HG03571 (cell line): ENCODE measurements at regions not wholly inside any gene's neighbourhood (a gene's known extent, or its start where the extent isn't known, plus 50 kb on each side); places are given as distances from the start of the nearest gene placed in this dataset.

Experiments
- ATAC-seq: cut with Tn5 transposase; IDR thresholded peaks from one replicate; pipeline ENCODE4 v1.9.1; 2021; ENCODE audit not compliant: unreplicated experiment

DNA sequence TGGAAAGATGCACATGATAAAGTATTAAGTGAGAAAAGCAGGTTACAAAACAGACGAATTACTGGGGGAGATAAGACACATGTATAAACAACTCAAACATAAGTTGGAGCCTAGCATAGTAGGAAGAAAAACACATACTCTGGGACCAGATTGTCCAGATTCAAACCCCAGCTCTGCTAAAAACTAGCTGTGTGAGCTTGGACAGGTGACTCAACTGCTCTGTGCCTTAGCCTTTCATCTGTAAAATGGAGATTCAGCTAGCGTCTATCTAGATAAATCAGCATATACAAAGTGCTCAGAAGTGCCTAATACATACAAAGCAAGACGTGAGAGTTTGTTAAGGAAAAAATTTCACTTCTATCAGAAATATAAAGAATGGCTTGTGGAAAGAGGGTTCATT lies 254.0 kb upstream of the POU3F1 start:
- no peak for ATAC-seq

DNA sequence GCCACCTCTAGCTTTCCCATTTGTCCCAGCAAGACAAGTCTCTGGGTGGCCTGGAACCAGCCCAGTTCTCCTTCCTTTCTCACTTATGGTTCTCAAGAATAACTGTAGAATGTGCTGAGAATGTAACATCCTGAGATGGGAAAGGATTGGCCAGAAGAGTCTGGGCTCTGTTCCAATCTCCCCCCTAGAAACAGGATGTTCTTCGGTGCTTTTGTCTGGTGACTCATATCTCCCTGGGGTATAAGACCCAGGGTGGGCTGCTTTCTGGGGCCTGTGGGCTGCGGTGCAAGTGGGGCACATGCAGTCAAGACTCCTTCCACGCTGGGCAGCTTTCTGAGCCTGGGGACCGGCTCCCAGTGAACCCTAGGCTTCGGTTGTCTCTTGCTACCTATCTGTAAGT lies 251.2 kb upstream of the POU3F1 start:
- ATAC-seq, result no peak

DNA sequence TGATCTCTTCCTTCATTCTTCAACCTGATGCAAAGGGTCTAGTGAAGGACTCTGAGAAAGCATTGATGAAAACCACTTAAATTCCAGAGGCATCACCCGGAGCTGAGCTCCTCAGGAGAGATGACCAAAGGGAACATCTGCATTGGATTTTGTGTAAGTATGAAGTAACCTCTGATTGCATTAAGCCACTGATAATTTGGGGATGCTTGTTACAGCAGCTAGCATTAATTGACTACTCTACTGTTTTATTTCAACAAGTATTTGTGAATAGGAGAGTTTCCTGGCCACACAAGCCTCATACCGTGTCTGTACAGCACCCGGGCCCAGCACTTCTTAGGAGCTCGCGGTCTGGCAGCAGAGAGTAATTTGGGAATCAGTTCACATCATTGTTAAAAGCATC lies 250.7 kb upstream of the POU3F1 start:
- no peak for ATAC-seq

DNA sequence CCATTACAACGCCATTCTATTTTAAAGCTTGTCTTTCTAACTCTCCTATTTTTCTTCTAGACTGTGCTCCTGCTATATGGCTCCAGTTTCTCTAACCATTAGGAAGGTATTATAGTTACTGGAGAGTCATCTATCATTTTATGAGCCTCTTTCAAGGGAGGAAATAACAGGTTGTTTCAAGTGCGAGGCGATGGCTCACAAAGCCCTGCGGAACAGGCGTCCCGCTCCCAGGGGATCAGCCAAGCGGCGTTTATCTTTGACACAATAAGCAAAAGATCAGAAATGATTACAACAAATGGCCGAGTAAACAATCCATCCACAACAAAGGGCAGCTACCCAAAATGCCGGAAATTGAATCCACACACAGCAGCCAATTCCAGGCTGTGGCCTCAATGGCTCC lies 249.5 kb upstream of the POU3F1 start:
- ATAC-seq, result no peak

DNA sequence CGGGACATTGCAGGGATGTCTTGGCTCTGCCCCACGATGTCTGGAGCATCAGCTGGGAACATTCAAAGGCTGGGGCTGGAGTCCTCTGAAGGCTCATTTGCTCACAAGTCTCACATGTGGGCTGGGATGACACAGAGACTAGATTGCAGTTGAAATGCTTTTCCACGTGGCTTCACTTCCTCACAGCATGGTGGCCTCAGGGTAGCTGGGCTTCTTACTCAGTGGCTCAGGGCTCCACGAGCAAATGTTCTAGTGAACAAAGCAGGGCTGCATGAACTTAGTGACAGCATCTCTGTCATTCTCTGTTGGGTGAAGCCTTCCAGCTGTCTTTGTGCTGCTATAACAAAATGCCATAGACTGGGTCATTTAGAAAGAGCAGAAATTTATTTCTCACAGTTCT lies 247.0 kb upstream of the POU3F1 start:
- no peak for ATAC-seq

DNA sequence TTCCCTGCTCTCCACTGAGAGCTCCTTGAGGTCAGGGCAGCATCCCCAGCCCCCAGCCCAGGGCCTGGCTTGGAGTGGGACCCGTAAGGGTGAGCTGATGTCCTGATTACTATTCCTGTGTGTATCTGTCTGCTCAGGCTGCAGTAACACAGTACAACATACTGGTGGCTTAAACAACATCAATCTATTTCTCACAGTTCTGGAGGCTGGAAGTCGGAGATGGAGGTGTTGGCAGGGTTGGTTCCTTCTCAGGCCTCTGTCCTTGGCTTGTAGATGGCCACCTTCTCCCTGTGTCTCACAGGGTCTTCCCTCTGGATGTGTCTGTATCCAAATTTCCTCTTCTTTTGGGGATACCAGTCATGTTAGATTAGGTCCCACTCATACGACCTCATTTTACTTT lies 246.4 kb upstream of the POU3F1 start:
- ATAC-seq, result no peak

DNA sequence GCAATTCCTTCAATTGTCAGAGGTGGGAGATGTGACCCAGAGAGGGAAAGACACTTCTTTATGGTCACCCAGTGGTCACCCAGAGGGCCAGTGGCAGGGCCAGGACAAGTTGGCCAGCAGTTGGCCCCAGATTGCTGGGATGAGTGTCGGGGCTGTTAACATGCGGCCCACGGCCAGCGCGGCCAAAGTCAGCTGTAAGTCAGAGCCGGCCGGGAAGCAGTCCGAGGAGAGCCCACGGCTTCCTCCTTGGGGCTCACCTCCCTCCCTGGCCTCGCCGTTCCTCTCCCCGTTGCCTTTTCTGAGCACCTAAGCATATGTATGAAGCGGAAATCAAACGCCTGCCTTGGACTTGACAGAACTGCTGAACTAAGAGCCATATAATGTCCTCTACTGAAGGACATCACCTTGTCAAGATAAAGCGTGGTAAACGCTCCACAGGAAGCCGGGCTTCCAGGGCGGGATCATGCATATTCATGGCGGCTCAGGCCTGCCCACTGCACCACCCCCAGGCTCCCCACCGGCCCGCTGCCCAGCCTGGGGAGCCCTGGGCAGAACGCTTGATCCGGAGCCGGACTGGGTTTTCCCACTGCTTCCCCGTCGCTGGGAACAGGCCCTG lies 245.4 kb upstream of the POU3F1 start:
- no peak for ATAC-seq

DNA sequence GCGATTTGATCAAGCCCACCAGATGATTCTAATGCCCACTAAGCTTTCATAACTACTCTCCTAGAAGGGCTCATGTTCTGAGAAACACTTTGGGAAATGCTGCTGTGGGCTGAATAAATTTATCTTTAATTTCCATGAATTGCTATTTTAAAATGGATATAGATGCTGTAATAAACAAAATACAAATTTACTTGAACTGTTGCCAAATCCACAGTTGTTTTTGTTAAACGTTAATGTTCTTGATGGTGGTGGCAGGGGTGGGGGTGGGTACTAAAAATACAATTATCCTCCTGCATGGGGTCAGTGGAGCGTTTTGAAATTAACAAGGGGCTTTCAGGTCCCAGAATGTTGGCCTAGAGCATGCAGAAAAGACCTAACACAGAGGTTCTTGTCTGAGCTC lies 244.7 kb upstream of the POU3F1 start:
- no peak for ATAC-seq

DNA sequence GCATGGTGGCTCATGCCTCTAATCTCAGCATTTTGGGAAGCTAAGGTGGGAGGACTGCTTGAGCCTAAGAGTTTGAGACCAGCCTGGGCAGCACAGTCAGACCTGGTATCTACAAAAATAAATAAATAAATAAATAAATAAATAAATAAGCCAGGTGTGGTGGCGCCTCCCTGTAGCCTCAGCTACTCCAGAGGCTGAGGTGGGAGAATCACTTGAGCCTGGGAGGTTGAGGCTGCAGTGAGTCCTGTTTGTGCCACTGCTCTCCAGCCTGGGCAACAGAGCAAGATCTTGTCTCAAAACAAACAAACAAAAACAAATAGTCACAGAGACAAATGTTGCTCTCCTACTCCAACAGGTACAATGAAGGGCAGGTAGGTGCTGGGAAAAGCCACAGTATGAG lies 242.4 kb upstream of the POU3F1 start:
- no peak for ATAC-seq

DNA sequence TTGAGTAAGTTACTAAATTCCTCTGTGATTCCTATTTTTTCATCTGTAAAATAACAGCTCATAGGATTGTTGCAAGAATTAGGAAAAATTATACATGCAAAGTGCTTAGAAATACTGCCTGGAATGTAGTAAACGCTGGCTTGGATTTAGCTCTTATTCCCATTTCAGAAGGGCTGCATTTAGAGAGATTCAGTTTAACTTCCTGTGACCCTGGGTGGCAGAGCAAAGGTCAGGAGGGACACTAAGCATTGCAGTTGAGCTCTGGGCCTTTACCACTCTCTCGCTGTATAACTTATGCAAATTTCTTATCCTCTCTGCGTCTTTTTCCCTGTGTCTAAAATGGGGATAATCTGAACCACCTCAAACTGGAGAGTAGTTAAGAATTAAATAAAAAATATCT lies 241.0 kb upstream of the POU3F1 start:
- no peak for ATAC-seq

DNA sequence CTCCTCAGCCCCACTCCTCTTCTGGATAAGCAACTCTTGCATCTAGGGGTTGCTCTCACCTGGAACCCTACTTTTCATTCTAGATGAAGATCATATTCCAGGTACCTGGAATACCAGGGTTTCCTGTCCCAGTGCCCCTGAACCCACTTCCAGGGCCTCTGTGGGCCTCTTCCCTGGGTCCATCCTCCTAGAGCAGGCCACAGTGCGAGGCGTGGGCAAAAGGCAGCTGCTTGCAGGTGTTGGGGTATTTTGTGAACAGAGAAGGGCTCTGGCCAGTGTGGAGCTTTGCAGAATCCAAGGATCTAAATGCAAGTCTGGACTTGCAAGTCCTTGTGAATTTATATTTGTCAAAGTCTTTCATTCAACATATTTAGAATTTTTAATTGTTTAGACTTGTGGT lies 240.4 kb upstream of the POU3F1 start:
- ATAC-seq, result no peak

DNA sequence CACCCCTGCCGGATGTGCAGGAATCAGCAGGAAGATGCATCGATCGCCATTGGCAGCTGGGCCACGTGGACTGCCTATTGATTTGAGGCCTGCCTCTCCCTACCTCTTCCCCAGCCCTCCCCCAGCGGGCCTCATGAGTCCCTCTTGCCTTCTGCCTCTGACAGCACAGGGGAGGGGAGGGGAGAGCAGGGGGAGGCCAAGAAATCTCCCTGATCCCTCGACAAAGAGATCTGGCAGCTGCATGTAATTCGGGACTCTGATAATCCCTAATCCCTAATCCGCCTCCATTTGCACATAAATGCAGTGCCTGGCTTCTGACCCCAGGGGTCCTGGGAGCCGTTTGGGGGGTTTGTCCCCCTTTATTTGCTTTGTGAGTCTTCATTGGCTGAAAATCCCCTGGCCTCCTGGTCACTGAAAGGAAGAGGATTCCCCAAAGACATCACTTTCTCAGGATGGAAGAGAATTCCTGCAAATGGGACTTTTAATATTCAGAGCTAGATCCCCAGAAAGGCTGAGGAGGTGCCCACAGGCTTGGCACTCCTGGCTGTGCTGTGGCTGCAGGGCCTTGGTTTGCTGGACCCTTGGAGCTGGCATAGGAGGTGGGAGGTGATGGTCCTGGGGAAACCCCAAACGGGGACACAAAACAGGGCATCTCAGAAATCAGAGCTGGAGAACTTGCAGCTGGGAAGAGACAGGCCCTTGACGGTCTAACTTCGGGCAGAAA lies 239.4 kb upstream of the POU3F1 start:
- ATAC-seq, result no peak

DNA sequence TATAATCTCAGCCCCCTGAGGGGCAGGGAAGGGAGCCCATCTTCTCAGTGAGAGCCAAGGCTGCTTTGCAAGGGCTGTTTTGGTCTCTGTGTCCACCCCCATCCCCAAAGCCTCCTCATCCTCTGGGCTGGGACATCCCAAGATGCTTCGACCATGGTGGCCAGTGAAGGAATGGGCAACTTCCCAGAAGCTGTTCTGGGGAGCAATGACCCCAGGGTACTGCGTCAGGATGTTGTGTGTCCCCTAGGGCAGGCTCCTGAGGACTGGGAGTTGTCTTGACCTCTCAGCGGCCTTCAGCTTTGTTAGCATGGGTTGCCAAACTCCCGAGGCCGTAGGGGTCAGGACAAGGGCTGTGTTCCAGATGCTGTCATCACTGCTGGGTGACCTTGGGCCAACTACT lies 238.4 kb upstream of the POU3F1 start:
- no peak for ATAC-seq

DNA sequence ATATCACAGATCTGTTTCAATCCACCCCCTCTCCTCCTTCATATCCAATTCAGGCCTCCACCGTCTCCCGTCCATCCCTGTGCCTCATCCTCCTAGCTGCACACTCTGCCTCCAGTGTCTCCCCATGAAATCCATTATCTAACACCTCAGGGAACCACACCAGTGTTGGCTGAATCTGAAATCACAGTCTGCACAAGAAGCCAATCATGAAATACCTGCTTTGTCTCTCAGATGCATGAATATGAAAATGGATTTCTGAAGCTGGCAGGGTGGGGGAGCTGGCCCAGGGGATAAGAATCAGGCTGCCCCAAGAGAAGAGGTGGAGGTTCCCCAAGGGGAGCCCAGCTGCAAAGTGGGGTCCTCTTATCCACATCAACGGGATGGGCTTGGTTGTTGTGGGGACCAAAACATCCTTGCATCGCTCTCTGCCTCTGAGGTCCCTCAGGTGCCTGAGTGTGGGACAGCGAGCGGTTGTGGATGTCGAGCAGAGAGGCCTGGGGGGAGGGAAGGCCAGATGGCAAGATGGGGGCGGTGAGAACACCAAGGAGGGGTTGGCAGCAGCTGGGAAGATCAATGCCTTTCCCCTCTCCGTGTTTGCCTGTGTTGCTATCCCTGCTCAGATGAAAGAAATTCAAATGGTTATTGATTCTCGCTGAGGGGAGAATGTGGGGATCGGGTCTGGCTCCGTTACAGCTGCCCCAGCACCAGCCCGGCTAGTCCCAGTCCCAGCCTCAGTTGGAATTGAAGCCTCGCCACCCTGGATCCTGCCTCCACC lies 237.3 kb upstream of the POU3F1 start:
- ATAC-seq, result no peak

DNA sequence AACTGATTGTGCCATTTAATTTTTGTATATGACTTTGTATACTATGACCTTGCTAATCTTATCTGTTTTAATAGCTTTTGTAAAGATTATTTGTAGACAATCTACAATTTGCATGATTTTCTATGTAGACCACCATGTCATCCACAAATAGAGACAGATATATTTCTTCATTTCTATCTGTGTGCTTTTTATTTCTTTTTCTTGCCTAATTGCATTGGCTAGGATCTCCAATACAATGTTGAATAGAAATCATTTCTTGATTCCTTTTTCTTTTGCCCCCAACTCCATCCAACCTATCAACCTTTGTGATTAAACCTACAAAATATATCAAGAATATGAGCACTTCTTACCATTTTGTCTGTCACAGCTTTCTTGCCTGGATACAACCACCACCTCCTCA lies 232.6 kb upstream of the POU3F1 start:
- ATAC-seq, result no peak

DNA sequence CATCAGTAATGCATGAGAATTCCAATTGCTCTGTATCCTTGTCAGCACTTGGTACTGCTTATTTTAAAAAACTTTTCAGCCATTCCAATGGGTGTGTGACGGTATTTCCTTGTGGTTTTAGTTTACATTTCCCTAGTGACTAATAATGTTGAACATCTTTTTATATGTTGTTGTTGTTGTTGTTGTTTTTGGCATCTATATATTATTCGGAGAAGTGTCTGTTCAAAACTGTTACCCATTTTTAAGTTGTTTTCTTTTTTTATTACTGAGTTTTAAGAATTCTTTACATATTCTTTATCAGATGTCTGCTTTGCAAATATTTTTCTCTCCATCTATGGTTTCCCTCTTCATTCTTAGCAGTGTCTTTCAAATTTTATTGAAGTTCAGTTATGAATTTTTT lies 231.1 kb upstream of the POU3F1 start:
- ATAC-seq, result no peak

DNA sequence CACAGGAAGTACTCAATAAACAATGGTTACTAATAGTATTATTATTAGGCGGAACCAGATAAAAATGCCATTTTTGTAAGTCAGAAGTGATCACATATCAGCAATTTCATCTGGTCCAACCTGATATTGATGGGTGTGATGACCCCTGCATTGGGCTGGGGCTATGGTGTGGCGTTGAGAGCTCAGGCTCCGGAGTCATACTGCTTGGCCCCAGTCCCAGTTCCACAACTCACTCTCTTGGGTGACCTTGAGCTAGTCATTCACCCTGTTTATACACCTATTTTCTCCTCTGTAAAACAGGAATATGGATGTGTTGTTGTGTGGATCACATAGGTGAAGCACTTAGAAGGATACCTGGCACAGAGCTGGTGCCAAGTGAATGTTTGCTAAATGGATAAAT lies 229.4 kb upstream of the POU3F1 start:
- ATAC-seq, result no peak

DNA sequence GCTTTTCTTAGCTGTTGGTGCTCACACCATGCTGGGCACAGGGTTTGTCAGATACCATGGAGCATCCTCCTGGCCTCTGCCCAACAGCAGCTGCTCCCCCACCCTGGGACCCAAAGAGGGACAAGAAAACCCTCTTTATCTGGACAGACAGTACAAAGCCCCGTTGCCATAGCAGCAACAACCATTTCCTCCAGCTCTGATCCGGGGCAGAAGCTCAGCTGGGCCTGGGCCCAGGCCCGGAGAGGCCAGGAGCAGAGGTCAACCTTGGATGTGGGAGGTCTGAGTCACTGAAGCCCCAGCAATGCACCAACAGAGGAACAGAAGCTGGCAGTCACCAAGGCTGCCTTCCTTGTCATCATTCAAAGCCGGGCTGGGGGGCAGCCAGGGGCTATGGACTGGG lies 228.4 kb upstream of the POU3F1 start:
- no peak for ATAC-seq

DNA sequence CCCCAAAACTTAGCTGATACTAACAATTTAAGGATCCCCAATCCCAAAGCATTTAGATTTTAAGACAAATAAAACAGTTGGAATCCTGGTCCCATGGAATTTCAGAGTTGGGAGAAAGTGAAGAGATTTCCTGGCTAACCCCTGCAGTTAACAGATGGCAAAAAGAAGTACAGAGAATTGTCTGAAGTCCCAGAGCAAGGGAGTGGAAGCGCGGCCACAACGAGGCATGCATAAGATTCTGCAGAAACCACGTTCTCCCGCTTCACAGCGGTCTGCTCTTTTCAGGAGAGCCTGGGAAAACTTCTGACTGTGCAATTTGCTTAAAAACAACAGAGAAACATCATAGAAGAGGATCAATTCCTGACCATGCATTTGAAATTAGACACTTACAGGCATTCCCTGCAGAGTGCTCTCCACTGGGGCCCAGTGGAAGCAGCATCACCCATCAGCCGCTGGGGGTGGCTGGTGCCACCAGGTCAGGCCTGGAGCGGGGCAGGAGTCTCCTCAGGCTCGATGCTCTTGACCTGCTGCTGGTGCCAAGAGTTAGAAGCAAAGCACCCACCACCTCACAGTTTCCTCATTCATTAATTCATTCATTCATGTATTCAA lies 226.7 kb upstream of the POU3F1 start:
- ATAC-seq, result no peak

DNA sequence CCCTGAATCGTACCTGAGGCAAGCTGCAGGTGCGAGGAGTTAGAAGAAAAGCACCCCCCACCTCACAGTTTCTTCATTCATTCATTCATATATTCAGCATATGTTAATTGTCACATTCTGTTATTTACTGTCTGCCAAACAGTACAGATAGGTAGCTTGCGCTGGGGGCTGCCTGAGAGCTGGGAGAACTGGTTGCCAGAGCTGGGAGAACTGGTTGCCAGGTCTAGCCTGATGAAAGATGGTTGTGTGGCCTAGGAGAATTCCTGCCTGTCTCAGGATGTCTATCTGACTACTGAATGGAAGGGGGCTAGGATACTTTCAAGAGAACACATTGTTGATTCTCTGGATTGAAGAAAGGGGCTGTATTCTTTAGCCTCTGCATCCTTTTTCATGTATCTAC lies 225.9 kb upstream of the POU3F1 start:
- ATAC-seq, result no peak

DNA sequence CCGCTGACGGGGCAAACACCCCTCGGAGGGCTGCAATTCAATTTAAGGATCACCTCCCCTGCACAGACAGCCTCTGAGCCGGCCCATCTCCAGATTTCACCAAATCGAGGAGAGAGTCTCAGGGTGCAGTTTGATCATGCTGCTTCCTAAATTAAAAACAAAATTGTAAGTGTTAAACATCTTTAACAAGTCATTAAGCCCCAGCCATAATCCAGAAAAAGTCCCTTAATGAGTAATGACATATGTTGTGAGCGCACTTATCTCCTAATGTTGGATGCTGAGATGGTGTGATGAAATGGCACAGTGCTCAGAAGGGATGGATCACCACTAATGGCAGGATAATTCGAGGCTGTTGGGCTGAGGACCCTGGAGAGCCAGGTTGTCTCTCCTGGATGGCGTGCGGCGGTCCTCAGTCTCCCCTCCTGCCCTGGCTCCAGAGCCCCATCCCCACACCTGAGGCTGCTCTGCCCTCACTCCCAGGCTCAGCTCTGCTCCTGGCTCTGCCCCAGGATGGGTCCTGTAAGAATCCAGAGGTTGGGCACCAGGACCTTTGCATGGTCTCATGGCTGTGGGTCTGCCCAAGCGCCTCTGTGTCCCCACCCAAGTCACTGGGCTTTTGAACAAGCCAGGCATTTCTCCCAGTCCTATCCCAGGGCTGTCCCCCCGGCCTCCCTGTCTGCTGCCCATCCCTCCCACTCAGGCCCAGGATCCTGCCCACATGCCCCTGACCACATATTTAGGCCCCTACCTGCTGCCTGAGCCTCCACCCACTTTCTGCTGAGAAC lies 224.4 kb upstream of the POU3F1 start:
- no peak for ATAC-seq
